Activated T-cell treated with anti-CD3 and anti-CD28 coated beads for 1 hour (primary cell): ENCODE measurements at regions not wholly inside any gene's neighbourhood (a gene's known extent, or its start where the extent isn't known, plus 50 kb on each side); places are given as distances from the start of the nearest gene placed in this dataset.

Experiments
- DNase-seq: peaks from one replicate; pipeline ENCODE4 v3.0.0-alpha.2; 2020; ENCODE audit warnings: low read depth

- no peak for DNase-seq
Observed at GRCh38 chr14:76974365-76974764, 54.1 kb downstream of the IRF2BPL start.

GRCh38 chr14:76971549-76971948, 57.0 kb downstream of the IRF2BPL start:
- no peak for DNase-seq

- DNase-seq, result no peak
Observed at GRCh38 chr14:76968621-76969063, 59.9 kb downstream of the IRF2BPL start.

- DNase-seq, result no peak
Observed at GRCh38 chr14:76967788-76968187, 60.7 kb downstream of the IRF2BPL start.

- DNase-seq, result no peak
Observed at GRCh38 chr14:76965232-76965631, 63.3 kb downstream of the IRF2BPL start.

- no peak for DNase-seq
Observed at GRCh38 chr14:76964695-76965094, 63.8 kb downstream of the IRF2BPL start.

- DNase-seq, result no peak
Observed at GRCh38 chr14:76963372-76963771, 65.1 kb downstream of the IRF2BPL start.

GRCh38 chr14:76962303-76962660, 66.2 kb downstream of the IRF2BPL start:
- no peak for DNase-seq

- DNase-seq, result peak; percentile 85
Observed at GRCh38 chr14:76961631-76962302, 66.7 kb downstream of the IRF2BPL start.

- DNase-seq, result no peak
Observed at GRCh38 chr14:76958980-76959710, 69.4 kb downstream of the IRF2BPL start.

- DNase-seq, result no peak
Observed at GRCh38 chr14:76958020-76958979, 70.2 kb downstream of the IRF2BPL start.

GRCh38 chr14:76957224-76957891, 71.2 kb downstream of the IRF2BPL start:
- no peak for DNase-seq

- peak; percentile 73 for DNase-seq
Observed at GRCh38 chr14:76956316-76957090, 72.0 kb downstream of the IRF2BPL start.

- peak; percentile 23 for DNase-seq
Observed at GRCh38 chr14:76955575-76956315, 72.8 kb downstream of the IRF2BPL start.

- no peak for DNase-seq
Observed at GRCh38 chr14:76954394-76955190, 73.9 kb downstream of the IRF2BPL start.

- peak; percentile 29 for DNase-seq
Observed at GRCh38 chr14:76953311-76953945, 75.1 kb downstream of the IRF2BPL start.

GRCh38 chr14:76951166-76951565, 77.3 kb downstream of the IRF2BPL start:
- no peak for DNase-seq

GRCh38 chr14:76950055-76951020, 78.2 kb downstream of the IRF2BPL start:
- DNase-seq, result no peak
